Right lobe of liver (tissue), 6 donors: ENCODE measurements at regions not wholly inside any gene's neighbourhood (a gene's known extent, or its start where the extent isn't known, plus 50 kb on each side); places are given as distances from the start of the nearest gene placed in this dataset.

Experiments
- ATAC-seq, 4 donors: fragments of 200-7000 bp; cut with Tn5 transposase; one replicate each; pipeline ENCODE4 v1.9.1; 2020; ENCODE audit warnings: mild to moderate bottlenecking in 4 of 4, moderate library complexity in 4 of 4
- DNase-seq, 3 donors: peaks; one replicate each; pipeline ENCODE4 v3.0.0-alpha.2; 2020
- H3K27ac ChIP-seq, 3 donors: fragments of 200-600 bp; one replicate each; pipeline ENCODE4 v1.8.0; 2022
- H3K27me3 ChIP-seq, 2 donors: fragments of 200-600 bp; one replicate each; pipeline ENCODE4 v1.8.0; 2022
- H3K36me3 ChIP-seq, 4 donors: fragments of 200-600 bp; sonication (generic) in 1 of 4; one replicate each; pipeline versions ENCODE4 v1.5.1 to v1.8.0; 2017 to 2022; ENCODE audit warnings: control low read depth in 1 of 4
- H3K4me1 ChIP-seq, 4 donors: fragments of 200-600 bp; sonication (generic) in 1 of 4; one replicate each; pipeline versions ENCODE4 v1.5.1 to v1.8.0; 2017 to 2022; ENCODE audit warnings: control low read depth in 1 of 4
- H3K4me3 ChIP-seq, 3 donors: fragments of 200-600 bp; one replicate each; pipeline ENCODE4 v1.8.0; 2022
- H3K9me3 ChIP-seq, 4 donors: fragments of 200-600 bp; sonication (generic) in 1 of 4; one replicate each; pipeline versions ENCODE4 v1.5.1 to v1.8.0; 2017 to 2022; ENCODE audit warnings: control low read depth in 1 of 4
- CTCF ChIP-seq, 4 donors: fragments of 200-600 bp in 3 of 4; fragments of 450-650 bp in 1 of 4; IDR thresholded peaks; one replicate each; pipeline versions ENCODE4 v1.5.1 to v1.8.0; 2016 to 2022; ENCODE audit warnings: antibody characterized with exemption in 4 of 4, mild to moderate bottlenecking in 2 of 4
- POLR2A ChIP-seq: fragments of 450-650 bp; IDR thresholded peaks from one replicate; pipeline ENCODE4 v1.6.1; 2017; ENCODE audit warnings: antibody characterized with exemption, mild to moderate bottlenecking
- whole genome bisulfite sequencing: methylation state at CpG from one replicate; pipeline ENCODE4 v1.1.6; 2018; ENCODE audit warnings: low coverage, low lambda C conversion rate; ENCODE audit not compliant: insufficient coverage; ENCODE audit errors: missing lambda C conversion rate; 5-methylcytosine and 5-hydroxymethylcytosine counted together
- intact Hi-C, 2 donors: fragments of 100-400 bp; cut with DNase I; formaldehyde crosslinking; loops; one replicate each; pipeline versions ENCODE4 v1.11.2 to v1.14.1; 2022
- donor health status: DM: no; HTN: yes; CAD: no.
- donor health status: DM: no; HTN: no; CAD: no.
- donor health status: DM: no; HTN: no; CAD: no.
- donor health status: DM: no; HTN: yes; CAD: no.
- donor health status: DM: no; HTN: yes; CAD: no.

DNA sequence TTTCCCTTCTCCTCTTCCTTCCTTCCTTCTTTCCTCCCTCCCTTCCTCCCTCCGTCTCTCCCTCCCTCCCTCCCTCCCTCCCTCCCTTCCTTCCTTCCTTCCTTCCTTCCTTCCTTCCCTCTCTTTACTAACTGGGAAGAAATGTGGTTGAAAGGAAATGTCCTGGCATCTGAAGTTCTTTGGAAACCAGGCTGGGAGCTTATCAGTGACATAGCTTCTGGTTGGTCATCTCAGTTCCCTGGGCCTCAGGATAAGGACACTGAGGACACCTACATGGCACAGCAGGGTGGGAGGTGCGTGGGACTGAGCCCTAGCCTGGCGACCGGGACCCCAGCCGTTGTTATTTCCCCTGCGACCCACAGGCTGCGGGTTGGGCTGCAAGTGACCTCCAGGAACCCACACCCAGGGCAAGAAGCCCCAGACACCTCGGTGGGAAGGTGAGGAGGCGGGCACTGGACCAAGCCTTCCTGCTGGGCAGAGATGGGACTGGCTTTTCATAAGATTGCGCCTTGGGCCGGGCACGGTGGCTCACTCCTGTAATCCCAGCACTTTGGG lies 1486.5 kb downstream of the TBC1D22A start:
- Histone ChIP-seq H3K27me3 (no peaks in the 10 kb centered on the region), H3K9me3 (no peaks in the 10 kb centered on the region), H3K36me3 (no peaks in the 10 kb centered on the region), H3K4me1 (no peaks in the 10 kb centered on the region), H3K4me3 (no peak overlapping the region), H3K27ac (no peak overlapping the region)
- ATAC-seq, result no peak
- intact Hi-C loops, result no loop called here
- DNase-seq, result no peak
- TF ChIP-seq CTCF (IDR thresholded peaks at IDR 0.05) (no peak), POLR2A (no peak)
- WGBS, result 20% methylated on average over 5 of the region's 12 CpGs

DNA sequence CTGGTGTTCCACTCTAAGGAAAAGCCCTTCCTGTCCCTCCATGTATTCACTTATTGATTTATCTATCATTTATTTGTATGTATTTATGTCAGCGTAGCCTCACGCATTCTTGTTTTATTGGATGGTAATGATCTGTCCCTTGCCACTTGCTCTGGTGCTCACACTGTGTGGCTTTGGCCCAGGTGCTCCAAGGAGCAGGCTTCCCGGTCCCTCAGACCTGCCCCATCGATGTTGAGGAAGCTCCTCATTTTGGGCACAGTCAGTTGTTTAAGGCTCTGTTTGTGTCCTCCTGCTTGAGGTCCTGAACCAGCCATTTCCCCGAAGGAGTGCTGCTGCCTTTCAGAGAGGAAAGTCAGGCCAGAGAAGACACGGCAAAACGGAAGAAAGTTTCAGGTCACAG lies 1485.4 kb downstream of the TBC1D22A start:
- Histone ChIP-seq H3K9me3 (no peaks in the 10 kb centered on the region), H3K4me1 (no peaks in the 10 kb centered on the region), H3K27me3 (no peaks in the 10 kb centered on the region), H3K36me3 (no peaks in the 10 kb centered on the region), H3K27ac (no peak overlapping the region), H3K4me3 (no peak overlapping the region)
- TF ChIP-seq CTCF (IDR thresholded peaks at IDR 0.05), result no peak
- no peak for TF ChIP-seq POLR2A
- ATAC-seq (no peak), DNase-seq (peak in 1 of 3 donors; percentile 16)
- intact Hi-C loops, result no loop called here
- WGBS, result 49% methylated on average over 6 of the region's 7 CpGs

GRCh38 chr22:48245196-48245485 lies 1482.7 kb downstream of the TBC1D22A start:
- intact Hi-C loops, result no loop called here
- Histone ChIP-seq H3K36me3 (no peaks in the 10 kb centered on the region), H3K27me3 (no peaks in the 10 kb centered on the region), H3K27ac (no peak overlapping the region), H3K4me1 (no peaks in the 10 kb centered on the region), H3K4me3 (no peak overlapping the region), H3K9me3 (no peaks in the 10 kb centered on the region)
- ATAC-seq (no peak), DNase-seq (no peak)
- no peak for TF ChIP-seq CTCF (IDR thresholded peaks at IDR 0.05)
- no peak for TF ChIP-seq POLR2A
- 25% methylated on average over 2 of the region's 2 CpGs for WGBS

DNA sequence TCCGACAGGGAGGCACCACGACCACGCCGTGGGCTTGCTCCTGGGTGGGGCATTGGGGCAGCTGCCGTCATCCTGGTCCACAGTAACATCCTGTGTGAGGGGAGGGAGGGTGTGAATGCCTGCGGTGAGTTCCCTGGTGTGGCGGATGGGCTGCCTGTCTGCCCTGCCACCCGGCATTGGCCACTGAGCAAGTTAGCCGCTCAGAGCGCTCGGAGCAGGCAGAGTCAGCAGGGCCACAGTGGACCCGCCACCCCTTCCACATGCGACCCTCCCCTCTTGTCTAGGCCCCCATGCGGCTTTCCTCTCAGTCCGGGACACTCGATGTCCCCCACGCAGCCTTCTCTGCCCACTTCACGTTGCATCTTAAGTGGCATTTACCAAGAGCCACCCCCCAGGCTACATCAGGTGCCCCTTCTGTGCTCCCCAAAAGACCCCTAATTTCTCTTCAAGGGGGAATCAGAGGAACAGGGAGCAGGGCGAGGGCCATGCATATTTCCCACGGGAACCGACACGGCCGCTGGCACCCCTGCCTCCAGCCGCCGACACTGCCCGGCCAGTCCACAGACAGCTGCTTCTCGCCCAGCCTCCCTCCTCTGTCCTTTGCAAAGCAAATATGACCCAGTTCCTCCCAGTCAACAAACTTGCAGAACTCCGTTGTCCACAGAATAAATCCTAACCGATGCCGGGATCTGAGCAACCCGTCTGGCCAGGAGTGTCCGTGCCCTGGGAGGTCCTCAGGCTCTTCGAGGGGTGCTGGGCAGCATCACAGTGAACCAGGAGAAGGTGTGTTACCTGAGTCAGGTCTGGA lies 1482.1 kb downstream of the TBC1D22A start:
- H3K4me1 ChIP-seq, result no peaks in the 10 kb centered on the region
- no peak overlapping the region for H3K4me3 ChIP-seq
- H3K27me3 ChIP-seq, result no peaks in the 10 kb centered on the region
- WGBS, result 82% methylated on average over 2 of the region's 33 CpGs
- no peak for TF ChIP-seq CTCF (IDR thresholded peaks at IDR 0.05)
- TF ChIP-seq POLR2A, result no peak
- intact Hi-C loops, result no loop called here
- H3K9me3 ChIP-seq, result no peaks in the 10 kb centered on the region
- H3K36me3 ChIP-seq, result no peaks in the 10 kb centered on the region
- H3K27ac ChIP-seq, result no peak overlapping the region
- no peak for ATAC-seq
- DNase-seq, result peak in 1 of 3 donors; percentile 43
